NCI-H82 treated with DMSO at 0.1 percent for 48 hours (cell line): ENCODE measurements at regions not wholly inside any gene's neighbourhood (a gene's known extent, or its start where the extent isn't known, plus 50 kb on each side); places are given as distances from the start of the nearest gene placed in this dataset.
"Not testable (repeated sequence)": the region's sequence is repeated elsewhere in the genome, so short reads cannot be mapped to it uniquely, and the experiment has no call there.

ENCODE experiments used
- DNase-seq: peaks from one replicate; lab custom pipeline; 2025; ENCODE audit not compliant: unreplicated experiment; lab: John Stamatoyannopoulos, UW

DNA sequence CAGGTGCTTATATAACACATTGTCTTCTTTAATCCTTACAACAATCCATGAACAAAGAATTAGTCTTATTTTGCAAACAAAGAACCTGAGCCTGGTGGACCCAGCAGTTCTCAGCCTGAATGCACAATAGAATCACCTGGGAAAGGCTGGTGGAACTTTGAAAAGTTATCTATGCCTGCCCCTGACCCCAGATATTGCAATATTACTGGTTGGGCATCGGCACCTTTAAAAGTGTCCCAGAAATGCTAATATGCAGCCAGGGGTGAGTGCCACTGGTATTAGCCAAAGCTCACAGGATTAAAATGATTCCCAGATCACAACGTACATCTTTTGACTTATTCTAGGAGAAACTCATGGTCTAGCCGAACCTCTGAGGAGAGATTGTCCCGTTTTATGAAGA, 268.8 kb downstream of the KLF5 start:
- DNase-seq: no peak

GRCh38 chr13:73325723-73326558, 267.1 kb downstream of the KLF5 start:
- no peak for DNase-seq

DNA sequence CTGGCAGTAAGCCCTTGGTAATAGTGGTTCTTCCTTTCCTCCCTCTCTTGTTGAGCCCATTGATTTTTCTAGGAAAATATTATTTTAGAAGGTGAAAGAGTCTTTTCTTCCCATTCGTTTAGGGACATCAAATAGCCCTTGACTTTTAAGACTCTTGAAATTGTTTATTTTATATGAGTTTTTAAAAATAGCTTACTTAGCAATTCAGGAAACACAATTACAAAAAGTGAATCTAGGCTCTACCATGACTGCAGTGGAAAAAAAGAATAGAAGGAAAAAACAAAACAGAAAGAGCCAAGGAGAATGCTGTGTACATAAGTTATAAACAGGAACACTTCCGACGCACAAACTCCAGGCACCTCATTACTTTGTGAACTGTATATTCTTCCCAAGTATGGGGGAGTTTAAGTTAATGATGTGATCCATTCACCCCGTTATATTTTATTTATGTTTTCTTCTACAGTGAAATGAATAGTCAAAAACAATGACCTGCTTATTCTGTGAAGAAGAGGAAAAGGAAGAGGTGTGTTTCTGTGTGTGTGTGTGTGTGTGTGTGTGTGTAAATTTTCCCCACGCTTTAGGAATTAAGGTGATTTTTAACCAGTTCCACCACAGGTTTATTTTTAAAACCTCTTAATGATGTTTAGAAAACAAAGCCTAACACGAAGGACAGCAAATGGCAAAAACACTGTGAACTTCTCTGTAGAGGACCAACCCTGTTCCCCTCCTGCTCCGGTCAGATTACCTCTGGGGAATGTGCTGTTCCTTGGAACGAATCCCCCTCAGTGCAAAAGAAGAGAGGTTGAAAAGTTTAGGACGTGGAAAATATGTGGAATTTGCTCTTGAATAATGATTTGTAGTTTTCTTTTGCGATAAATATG, 266.3 kb downstream of the KLF5 start:
- no peak for DNase-seq

- no peak for DNase-seq
Observed at GRCh38 chr13:73323615-73324014, 264.8 kb downstream of the KLF5 start.

DNA sequence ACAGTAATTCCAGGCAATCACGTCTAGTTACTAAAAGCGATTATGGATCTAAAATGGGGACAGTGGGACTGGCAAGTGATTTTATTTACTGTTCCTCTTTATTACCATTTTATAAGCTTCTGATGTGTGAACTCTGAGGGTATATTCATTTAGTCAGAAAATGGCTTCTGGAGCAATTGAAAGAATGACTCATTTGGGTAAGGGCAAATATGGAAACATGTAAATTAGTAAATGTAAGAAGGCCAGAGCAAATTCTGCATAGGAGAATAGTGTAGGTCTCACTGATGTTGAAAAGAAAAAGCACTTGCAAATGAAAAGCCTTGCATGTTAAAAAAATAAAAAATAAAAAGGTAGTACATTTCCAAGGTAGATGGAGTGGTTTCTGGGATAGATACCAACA, 262.2 kb downstream of the KLF5 start:
- no peak for DNase-seq

- no peak for DNase-seq
Observed at GRCh38 chr13:73317140-73317539, 258.3 kb downstream of the KLF5 start.

DNA sequence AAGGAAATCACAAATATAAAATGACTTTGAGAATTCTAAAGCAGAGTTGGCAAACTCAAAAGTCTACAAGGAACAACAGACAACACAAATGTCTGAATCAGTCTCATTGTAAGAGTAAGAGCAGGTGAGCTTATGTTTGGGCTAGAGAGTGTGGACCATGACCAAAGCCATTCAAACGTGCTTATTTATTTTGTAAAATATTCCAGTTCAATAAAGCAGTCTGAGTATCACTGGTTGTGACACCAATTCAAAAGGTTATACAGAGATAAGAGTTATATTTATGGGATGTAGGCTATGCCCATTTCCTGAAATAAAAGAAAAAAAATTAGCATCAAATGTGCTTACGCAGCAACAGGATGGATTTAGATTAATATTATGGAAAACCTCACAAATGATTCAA, 251.6 kb downstream of the KLF5 start:
- no peak for DNase-seq

GRCh38 chr13:73307481-73307880, 248.7 kb downstream of the KLF5 start:
- DNase-seq: no peak

- DNase-seq: no peak
Observed at GRCh38 chr13:73306688-73307087, 247.9 kb downstream of the KLF5 start.

GRCh38 chr13:73304442-73304841, 245.6 kb downstream of the KLF5 start:
- DNase-seq: no peak

GRCh38 chr13:73303851-73304250, 245.0 kb downstream of the KLF5 start:
- no peak for DNase-seq

DNA sequence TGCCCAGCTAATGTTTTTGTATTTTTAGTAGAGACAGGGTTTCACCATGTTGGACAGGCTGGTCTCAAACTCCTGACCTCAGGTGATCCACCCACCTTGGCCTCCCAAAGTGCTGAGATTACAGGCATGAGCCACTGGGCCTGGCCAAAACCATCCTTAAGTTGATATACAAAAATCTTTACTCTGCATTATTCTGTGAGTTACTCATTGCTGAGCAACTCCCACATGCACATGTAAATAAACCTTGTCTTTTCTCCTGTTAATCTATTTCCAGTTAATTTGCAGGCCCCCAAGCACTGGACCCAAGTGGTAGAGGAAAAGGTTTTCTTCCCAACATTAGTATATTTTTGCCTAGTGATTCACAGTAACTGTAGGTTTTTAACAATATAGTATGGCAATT, 242.8 kb downstream of the KLF5 start:
- DNase-seq: not testable (repeated sequence)

DNA sequence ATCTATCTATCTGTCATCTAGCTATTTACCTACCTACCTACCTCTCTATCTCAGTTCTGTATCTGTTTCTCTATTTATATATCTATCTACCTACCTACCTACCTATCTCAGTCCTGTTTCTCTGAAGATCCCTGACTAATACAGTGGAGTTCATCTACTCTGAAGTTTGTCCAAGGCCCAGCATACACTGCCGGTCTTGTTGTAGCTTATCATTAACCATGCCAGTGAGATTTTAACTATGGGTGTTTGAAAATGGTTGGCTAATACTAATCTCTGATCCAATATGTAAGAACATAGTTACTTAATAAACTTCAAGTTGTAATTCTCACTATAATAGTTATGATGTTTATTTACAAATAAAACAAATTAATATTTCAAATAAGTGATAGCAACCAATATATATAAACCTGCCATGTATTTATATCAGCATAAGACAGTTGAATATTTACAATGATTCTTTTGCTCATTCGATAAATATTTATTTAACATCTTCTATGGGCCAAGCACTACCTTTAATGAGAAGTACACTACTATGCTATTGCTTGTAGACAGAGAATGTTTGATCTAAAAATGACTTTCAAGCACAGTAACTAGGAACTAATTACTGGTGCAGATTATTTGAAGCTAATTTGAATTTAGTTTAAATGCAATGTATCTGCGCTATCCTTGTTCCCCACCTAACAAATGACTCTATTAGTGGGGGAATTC, 242.1 kb downstream of the KLF5 start:
- DNase-seq: no peak

DNA sequence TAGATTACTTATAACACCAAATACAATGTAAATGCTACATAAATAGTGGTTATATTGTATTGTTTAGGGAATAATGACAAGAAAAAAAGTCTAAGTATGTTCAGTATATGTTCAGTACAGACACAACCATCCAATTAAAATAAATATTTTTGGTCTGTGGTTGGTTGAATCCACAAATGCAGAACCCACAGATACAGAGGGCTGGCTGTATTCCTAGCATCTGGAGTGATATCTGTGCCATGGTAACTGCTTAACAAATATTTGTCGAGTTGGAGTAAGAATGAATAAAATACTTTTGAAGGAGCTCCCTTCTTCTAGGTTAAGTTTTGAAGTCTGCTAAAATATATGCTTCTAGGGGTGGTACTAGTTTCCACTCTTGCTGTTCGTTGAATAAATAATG, 241.0 kb downstream of the KLF5 start:
- no peak for DNase-seq

DNA sequence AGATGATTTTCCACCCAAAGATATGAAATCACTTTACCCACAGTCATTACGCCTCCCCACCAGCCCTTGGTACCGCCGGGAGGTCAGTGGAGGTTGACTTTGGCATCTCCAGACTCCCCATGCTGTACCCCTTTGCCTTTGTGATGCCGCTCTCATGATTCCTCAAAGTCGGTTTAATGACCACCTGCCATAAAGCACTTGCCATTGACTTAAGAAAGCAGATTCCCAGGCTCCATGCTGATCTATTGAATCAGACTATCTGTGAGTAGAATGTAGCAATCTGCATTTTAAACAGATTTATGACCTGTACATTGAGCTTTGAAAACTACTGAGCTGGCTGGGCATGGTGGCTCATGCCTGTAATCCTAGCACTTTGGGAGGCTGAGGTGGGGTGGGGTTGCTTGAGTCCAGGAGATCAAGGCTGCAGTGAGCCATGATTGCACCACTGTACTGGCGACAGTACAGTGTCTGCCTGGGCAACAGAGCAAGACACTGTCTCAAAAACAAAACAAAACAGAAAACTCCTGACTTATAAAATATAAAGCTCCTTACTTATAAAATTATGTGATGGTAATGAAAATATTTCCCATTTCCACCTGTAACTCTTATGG, 235.2 kb downstream of the KLF5 start:
- DNase-seq: no peak

- DNase-seq: no peak
Observed at GRCh38 chr13:73292127-73292526, 233.3 kb downstream of the KLF5 start.

- no peak for DNase-seq
Observed at GRCh38 chr13:73290844-73291243, 232.0 kb downstream of the KLF5 start.

GRCh38 chr13:73288596-73288995, 229.8 kb downstream of the KLF5 start:
- DNase-seq: no peak

DNA sequence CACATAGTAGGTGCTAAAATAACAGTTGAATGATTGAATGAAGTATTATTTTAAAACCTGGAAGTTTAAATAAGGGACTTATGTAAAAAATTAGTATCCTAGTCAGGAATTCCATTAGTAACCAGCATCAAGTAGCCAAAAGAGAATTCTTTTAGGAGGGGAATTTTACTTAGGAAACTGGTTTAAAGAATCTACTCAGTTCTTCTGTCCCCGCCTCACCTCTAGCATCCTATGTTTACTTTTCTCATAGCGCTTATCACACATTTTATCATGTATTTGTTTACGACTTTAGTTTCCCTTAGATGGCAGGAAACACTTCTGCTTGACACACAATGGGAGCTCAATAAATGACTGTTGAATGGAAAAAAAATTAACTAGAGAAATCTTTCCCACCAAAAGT, 229.0 kb downstream of the KLF5 start:
- DNase-seq: no peak

DNA sequence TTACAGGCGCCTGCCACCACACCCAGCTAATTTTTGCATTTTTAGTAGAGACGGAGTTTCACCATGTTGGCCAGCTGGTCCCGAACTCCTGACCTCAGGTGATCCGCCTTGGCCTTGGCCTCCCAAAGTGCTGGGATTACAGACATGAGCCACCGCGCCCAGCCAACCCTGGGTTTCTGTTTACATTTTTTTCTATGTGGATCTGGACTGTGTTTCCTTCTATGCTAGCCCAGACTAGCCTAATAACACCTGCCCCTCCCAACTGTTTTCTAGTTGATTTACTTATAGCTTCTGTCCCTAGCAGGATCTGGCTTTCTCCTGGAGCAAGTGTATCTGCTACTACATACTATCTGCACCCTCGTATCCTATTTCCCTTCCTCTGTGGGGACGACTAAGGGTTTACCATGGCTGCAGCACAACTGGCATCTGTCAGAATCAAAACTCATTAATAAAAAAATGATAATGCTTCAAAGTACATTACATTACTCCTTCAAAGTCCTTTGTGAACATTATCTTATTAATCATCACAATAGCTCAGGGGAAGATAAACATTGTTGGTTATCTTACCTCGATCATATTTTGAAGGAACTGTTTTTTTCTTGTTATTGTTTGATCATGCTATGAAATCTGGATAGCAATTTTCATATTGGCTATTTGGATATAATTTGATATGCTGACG, 228.3 kb downstream of the KLF5 start:
- DNase-seq: no peak

- DNase-seq: no peak
Observed at GRCh38 chr13:73286177-73286576, 227.4 kb downstream of the KLF5 start.
